CD4-positive, alpha-beta T cell (primary cell): ENCODE measurements at regions not wholly inside any gene's neighbourhood (a gene's known extent, or its start where the extent isn't known, plus 50 kb on each side); places are given as distances from the start of the nearest gene placed in this dataset.

ENCODE experiments used
- ATAC-seq: fragments of 200-7000 bp; cut with Tn5 transposase; one replicate; pipeline ENCODE4 v1.10.0; 2022; ENCODE audit warnings: mild to moderate bottlenecking; ENCODE audit not compliant: poor library complexity
- CTCF ChIA-PET: fragments of 350-600 bp; sonication (Branson Sonifier 250); formaldehyde crosslinking; loops from one replicate; lab custom pipeline; 2021; ENCODE audit warnings: antibody characterized with exemption, inconsistent platforms; lab: Charles Lee
- POLR2A ChIA-PET: fragments of 350-600 bp; sonication (Branson Sonifier 250); formaldehyde crosslinking; loops from one replicate; lab custom pipeline; 2021; ENCODE audit warnings: antibody characterized with exemption, inconsistent platforms; lab: Charles Lee
- DNase-seq, 14 experiments: peaks; one replicate each; pipeline ENCODE4 v3.0.0-alpha.2; 2013 to 2020; ENCODE audit warnings: mixed read lengths in 2 of 14
- H3K27ac ChIP-seq, 2 donors: one replicate each; pipeline versions ENCODE4 v1.5.1 to v1.7.0; 2013; ENCODE audit warnings: low read length in 2 of 2, low read depth in 1 of 2, mild to moderate bottlenecking in 1 of 2
- H3K27me3 ChIP-seq, 2 experiments: 1 replicate in 1 of 2; 2 replicates in 1 of 2; pipeline versions ENCODE4 v1.6.1 to v1.7.0; 2013; ENCODE audit warnings: low read length in 2 of 2, control low read depth in 1 of 2, mild to moderate bottlenecking in 1 of 2, moderate library complexity in 1 of 2; ENCODE audit not compliant: insufficient read depth in 2 of 2, control insufficient read depth in 1 of 2
- H3K36me3 ChIP-seq: one replicate; pipeline ENCODE4 v1.6.1; 2013; ENCODE audit warnings: low read length, control low read depth; ENCODE audit not compliant: insufficient read depth
- H3K4me1 ChIP-seq: one replicate; pipeline ENCODE4 v1.6.1; 2013; ENCODE audit warnings: low read length, control low read depth; ENCODE audit not compliant: insufficient read depth
- H3K4me3 ChIP-seq: one replicate; pipeline ENCODE4 v1.5.1; 2013; ENCODE audit warnings: mild to moderate bottlenecking, low read length, moderate library complexity
- H3K9me3 ChIP-seq, 2 experiments: 1 replicate in 1 of 2; 2 replicates in 1 of 2; pipeline versions ENCODE4 v1.6.1 to v1.7.0; 2013; ENCODE audit warnings: low read length in 2 of 2, mild to moderate bottlenecking in 2 of 2, control low read depth in 1 of 2, moderate library complexity in 1 of 2; ENCODE audit not compliant: control insufficient read depth in 1 of 2, insufficient read depth in 1 of 2
- H3K27ac Mint-ChIP-seq: one replicate; pipeline ENCODE4 v1.8.0; 2020; ENCODE audit warnings: mixed read lengths
- H3K27me3 Mint-ChIP-seq: one replicate; pipeline ENCODE4 v1.8.0; 2021; ENCODE audit warnings: mixed read lengths
- H3K36me3 Mint-ChIP-seq: one replicate; pipeline ENCODE4 v1.8.0; 2021; ENCODE audit warnings: low read depth, mixed read lengths
- H3K4me1 Mint-ChIP-seq: one replicate; pipeline ENCODE4 v1.8.0; 2021; ENCODE audit warnings: low read depth, mixed read lengths
- H3K4me3 Mint-ChIP-seq: one replicate; pipeline ENCODE4 v1.8.0; 2020; ENCODE audit warnings: mild to moderate bottlenecking, mixed read lengths
- H3K9me3 Mint-ChIP-seq: one replicate; pipeline ENCODE4 v1.8.0; 2020; ENCODE audit warnings: mixed read lengths
- CTCF ChIP-seq: fragments of 200-600 bp; IDR thresholded peaks from one replicate; pipeline ENCODE4 v1.8.0; 2022; ENCODE audit warnings: antibody characterized with exemption, mild to moderate bottlenecking
- intact Hi-C, 2 experiments: fragments of 100-400 bp; cut with DNase I in 1 of 2; cut with micrococcal nuclease in 1 of 2; formaldehyde crosslinking; loops; one replicate each; pipeline versions ENCODE4 v1.15.1 to v1.9.0; 2023 to 2025; cut with DNase I, micrococcal nuclease

- Mint-ChIP-seq H3K27me3 (no peaks in the 10 kb centered on the region), H3K4me3 (no peak overlapping the region), H3K9me3 (peaks cover 6% of the 10 kb centered on the region), H3K36me3 (no peaks in the 10 kb centered on the region), H3K27ac (no peak overlapping the region), H3K4me1 (no peaks in the 10 kb centered on the region)
- no peak overlapping the region for H3K27ac ChIP-seq
- intact Hi-C loops = no loop called here
- ATAC-seq (no peak), DNase-seq (no peak)
- no peak overlapping the region for H3K4me3 ChIP-seq
- no peaks in the 10 kb centered on the region for H3K9me3 ChIP-seq
- no peaks in the 10 kb centered on the region for H3K4me1 ChIP-seq
- POLR2A ChIA-PET = no interaction called here
- no peaks in the 10 kb centered on the region for H3K27me3 ChIP-seq
- CTCF ChIA-PET = no interaction called here
- H3K36me3 ChIP-seq = no peaks in the 10 kb centered on the region
- no peak for TF ChIP-seq CTCF
These were observed 1168.1 kb downstream of the OLFM4 start for GRCh38 chr13:54196684-54197083.

GRCh38 chr13:54198911-54199310 lies 1170.3 kb downstream of the OLFM4 start:
- Mint-ChIP-seq H3K27me3 (no peaks in the 10 kb centered on the region), H3K4me3 (no peak overlapping the region), H3K27ac (no peak overlapping the region), H3K36me3 (no peaks in the 10 kb centered on the region), H3K9me3 (peaks cover 7% of the 10 kb centered on the region), H3K4me1 (no peaks in the 10 kb centered on the region)
- no peaks in the 10 kb centered on the region for H3K4me1 ChIP-seq
- CTCF ChIA-PET = no interaction called here
- ATAC-seq (no peak), DNase-seq (no peak)
- intact Hi-C loops = no loop called here
- no peak overlapping the region for H3K27ac ChIP-seq
- no peak for TF ChIP-seq CTCF
- H3K9me3 ChIP-seq = no peaks in the 10 kb centered on the region
- no peaks in the 10 kb centered on the region for H3K36me3 ChIP-seq
- no peaks in the 10 kb centered on the region for H3K27me3 ChIP-seq
- no peak overlapping the region for H3K4me3 ChIP-seq
- POLR2A ChIA-PET = no interaction called here

GRCh38 chr13:54206626-54207025 lies 1178.0 kb downstream of the OLFM4 start:
- no peak overlapping the region for H3K27ac Mint-ChIP-seq
- Histone ChIP-seq H3K9me3 (no peaks in the 10 kb centered on the region), H3K4me3 (no peak overlapping the region), H3K4me1 (no peaks in the 10 kb centered on the region), H3K27ac (no peak overlapping the region), H3K36me3 (no peaks in the 10 kb centered on the region), H3K27me3 (no peaks in the 10 kb centered on the region)
- H3K4me1 Mint-ChIP-seq = no peaks in the 10 kb centered on the region
- no peak overlapping the region for H3K4me3 Mint-ChIP-seq
- H3K9me3 Mint-ChIP-seq = peaks cover 6% of the 10 kb centered on the region
- TF ChIP-seq CTCF = no peak
- H3K36me3 Mint-ChIP-seq = no peaks in the 10 kb centered on the region
- ATAC-seq = no peak
- no peak for DNase-seq
- no peaks in the 10 kb centered on the region for H3K27me3 Mint-ChIP-seq
- POLR2A ChIA-PET = no interaction called here
- intact Hi-C loops = no loop called here
- CTCF ChIA-PET = no interaction called here
